Uterus (tissue), 3 donors: ENCODE measurements at regions not wholly inside any gene's neighbourhood (a gene's known extent, or its start where the extent isn't known, plus 50 kb on each side); places are given as distances from the start of the nearest gene placed in this dataset.

Experiments used
- DNase-seq, 2 donors: peaks; one replicate each; pipeline ENCODE4 v3.0.0-alpha.2; 2019 to 2020
- H3K27ac ChIP-seq, 2 donors: fragments of 200-600 bp; sonication (generic); 1 replicate in 1 of 2; 2 replicates in 1 of 2; pipeline ENCODE4 v1.5.1; 2016 to 2018
- H3K27me3 ChIP-seq, 2 donors: fragments of 200-600 bp; sonication (generic); one replicate each; pipeline ENCODE4 v1.5.1; 2018 to 2019; ENCODE audit warnings: control low read depth in 1 of 2
- H3K36me3 ChIP-seq, 2 donors: fragments of 200-600 bp; sonication (generic); one replicate each; pipeline ENCODE4 v1.5.1; 2019; ENCODE audit warnings: control low read depth in 1 of 2
- H3K4me1 ChIP-seq, 2 donors: fragments of 200-600 bp; sonication (generic); one replicate each; pipeline ENCODE4 v1.5.1; 2018 to 2019; ENCODE audit warnings: control low read depth in 1 of 2
- H3K4me3 ChIP-seq, 2 donors: fragments of 200-600 bp; sonication (generic); 1 replicate in 1 of 2; 2 replicates in 1 of 2; pipeline ENCODE4 v1.5.1; 2018 to 2019; ENCODE audit warnings: mild to moderate bottlenecking in 1 of 2
- H3K9me3 ChIP-seq, 2 donors: fragments of 200-600 bp; sonication (generic); one replicate each; pipeline ENCODE4 v1.5.1; 2019; ENCODE audit warnings: control low read depth in 1 of 2
- POLR2A ChIP-seq, 2 donors: fragments of 450-650 bp; IDR thresholded peaks; one replicate each; pipeline ENCODE4 v1.6.1; 2016; ENCODE audit warnings: antibody characterized with exemption in 2 of 2, mild to moderate bottlenecking in 1 of 2, moderate library complexity in 1 of 2
- intact Hi-C: fragments of 100-400 bp; cut with DNase I; formaldehyde crosslinking; loops from one replicate; pipeline ENCODE4 v1.15.1; 2023; ENCODE audit warnings: low total_unique reads
- TF ChIP-seq, protein P1 (sequence below), 4 experiments: fragments of 200-600 bp in 2 of 4; fragments of 450-650 bp in 2 of 4; sonication (generic) in 2 of 4; IDR thresholded peaks; one replicate each; pipeline ENCODE4 v1.5.1; 2016 to 2019; ENCODE audit warnings: antibody characterized with exemption in 4 of 4, mild to moderate bottlenecking in 2 of 4, moderate library complexity in 1 of 4
- donor health status: DM: yes; HTN: yes; CAD: no.

GRCh38 chr2:196473617-196474016 is 165.9 kb upstream of the CCDC150 start:
- no peak overlapping the region for H3K27ac ChIP-seq
- no peak overlapping the region for H3K4me3 ChIP-seq
- no peaks in the 10 kb centered on the region for H3K27me3 ChIP-seq
- H3K4me1 ChIP-seq: no peaks in the 10 kb centered on the region
- intact Hi-C loops: no loop called here
- TF ChIP-seq, protein P1, sequence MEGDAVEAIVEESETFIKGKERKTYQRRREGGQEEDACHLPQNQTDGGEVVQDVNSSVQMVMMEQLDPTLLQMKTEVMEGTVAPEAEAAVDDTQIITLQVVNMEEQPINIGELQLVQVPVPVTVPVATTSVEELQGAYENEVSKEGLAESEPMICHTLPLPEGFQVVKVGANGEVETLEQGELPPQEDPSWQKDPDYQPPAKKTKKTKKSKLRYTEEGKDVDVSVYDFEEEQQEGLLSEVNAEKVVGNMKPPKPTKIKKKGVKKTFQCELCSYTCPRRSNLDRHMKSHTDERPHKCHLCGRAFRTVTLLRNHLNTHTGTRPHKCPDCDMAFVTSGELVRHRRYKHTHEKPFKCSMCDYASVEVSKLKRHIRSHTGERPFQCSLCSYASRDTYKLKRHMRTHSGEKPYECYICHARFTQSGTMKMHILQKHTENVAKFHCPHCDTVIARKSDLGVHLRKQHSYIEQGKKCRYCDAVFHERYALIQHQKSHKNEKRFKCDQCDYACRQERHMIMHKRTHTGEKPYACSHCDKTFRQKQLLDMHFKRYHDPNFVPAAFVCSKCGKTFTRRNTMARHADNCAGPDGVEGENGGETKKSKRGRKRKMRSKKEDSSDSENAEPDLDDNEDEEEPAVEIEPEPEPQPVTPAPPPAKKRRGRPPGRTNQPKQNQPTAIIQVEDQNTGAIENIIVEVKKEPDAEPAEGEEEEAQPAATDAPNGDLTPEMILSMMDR (IDR thresholded peaks at IDR 0.05): no peak
- no peak for TF ChIP-seq POLR2A (IDR thresholded peaks at IDR 0.05)
- DNase-seq: no peak
- no peaks in the 10 kb centered on the region for H3K36me3 ChIP-seq
- H3K9me3 ChIP-seq: no peaks in the 10 kb centered on the region

- no peak for DNase-seq
- Histone ChIP-seq H3K36me3 (no peaks in the 10 kb centered on the region), H3K27me3 (no peaks in the 10 kb centered on the region), H3K4me1 (no peaks in the 10 kb centered on the region), H3K9me3 (no peaks in the 10 kb centered on the region), H3K4me3 (no peak overlapping the region), H3K27ac (no peak overlapping the region)
- intact Hi-C loops: no loop called here
- TF ChIP-seq, protein P1 (IDR thresholded peaks at IDR 0.05): no peak
- TF ChIP-seq POLR2A (IDR thresholded peaks at IDR 0.05): no peak
These were observed 163.9 kb upstream of the CCDC150 start for GRCh38 chr2:196475611-196476010.

GRCh38 chr2:196478588-196478987 is 160.9 kb upstream of the CCDC150 start:
- intact Hi-C loops: no loop called here
- no peaks in the 10 kb centered on the region for H3K9me3 ChIP-seq
- no peak for DNase-seq
- no peaks in the 10 kb centered on the region for H3K36me3 ChIP-seq
- H3K4me3 ChIP-seq: no peak overlapping the region
- no peak overlapping the region for H3K27ac ChIP-seq
- no peaks in the 10 kb centered on the region for H3K4me1 ChIP-seq
- H3K27me3 ChIP-seq: no peaks in the 10 kb centered on the region
- no peak for TF ChIP-seq POLR2A (IDR thresholded peaks at IDR 0.05)
- TF ChIP-seq, protein P1 (IDR thresholded peaks at IDR 0.05): no peak

DNA sequence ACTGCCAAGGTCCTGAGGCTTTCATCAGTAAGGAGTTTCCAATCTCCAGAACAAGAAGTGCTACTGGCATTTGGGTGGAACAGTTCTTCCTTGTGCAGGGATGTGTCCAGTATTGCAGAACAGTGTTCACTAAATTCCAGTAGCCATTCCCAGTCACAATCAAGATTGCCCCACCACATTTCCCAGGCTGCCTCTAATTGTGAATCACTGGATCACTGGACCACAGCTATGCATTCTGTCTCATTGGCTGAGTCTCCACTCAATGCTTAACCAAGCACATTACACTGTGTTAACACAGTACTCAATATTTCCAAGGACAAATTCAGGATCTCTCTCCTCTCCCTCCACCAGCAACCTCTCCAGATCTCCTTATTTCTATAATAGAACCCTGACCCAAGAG is 160.2 kb upstream of the CCDC150 start:
- Histone ChIP-seq H3K4me3 (no peak overlapping the region), H3K9me3 (no peaks in the 10 kb centered on the region), H3K36me3 (no peaks in the 10 kb centered on the region), H3K4me1 (no peaks in the 10 kb centered on the region), H3K27ac (no peak overlapping the region), H3K27me3 (no peaks in the 10 kb centered on the region)
- TF ChIP-seq POLR2A (IDR thresholded peaks at IDR 0.05): no peak
- TF ChIP-seq, protein P1 (IDR thresholded peaks at IDR 0.05): no peak
- intact Hi-C loops: no loop called here
- no peak for DNase-seq

- intact Hi-C loops: no loop called here
- H3K9me3 ChIP-seq: no peaks in the 10 kb centered on the region
- TF ChIP-seq, protein P1 (IDR thresholded peaks at IDR 0.05): no peak
- TF ChIP-seq POLR2A (IDR thresholded peaks at IDR 0.05): no peak
These were observed 158.7 kb upstream of the CCDC150 start for GRCh38 chr2:196480653-196481323.

More at GRCh38 chr2:196480653-196481323, 158.7 kb upstream of the CCDC150 start:
- Histone ChIP-seq H3K4me3 (no peak overlapping the region), H3K27me3 (no peaks in the 10 kb centered on the region), H3K36me3 (no peaks in the 10 kb centered on the region), H3K4me1 (no peaks in the 10 kb centered on the region), H3K27ac (no peak overlapping the region)
- no peak for DNase-seq
